K562 (cell line): ENCODE measurements at regions not wholly inside any gene's neighbourhood (a gene's known extent, or its start where the extent isn't known, plus 50 kb on each side); places are given as distances from the start of the nearest gene placed in this dataset.

ENCODE experiments used
- ATAC-seq: fragments of 200-7000 bp; cut with Tn5 transposase; 3 replicates; pipeline ENCODE4 v1.9.1; 2020; ENCODE audit warnings: moderate library complexity
- BruUV-seq: library from RNA; stranded (reverse); fragments of 400-500 nt; replicated peaks from 2 replicates; lab custom pipeline; 2021; lab: Mats Ljungman, UMichigan
- CTCF ChIA-PET: fragments of 300-600 bp; formaldehyde crosslinking; extraction: SDS; loops from one replicate; lab custom pipeline; 2021; ENCODE audit warnings: low intra/inter-chr PET ratio; lab: Yijun Ruan, JAX
- POLR2A ChIA-PET: fragments of 300-600, 350-650 bp; sonication (Branson Sonifier 250); formaldehyde crosslinking; extraction: SDS; loops from one replicate; lab custom pipeline; 2021; ENCODE audit warnings: antibody characterized with exemption, inconsistent platforms; lab: Yijun Ruan, JAX
- DNase-seq, 4 experiments: peaks; one replicate each; pipeline versions ENCODE4 v3.0.0 to v3.0.0-alpha.2; 2011 to 2018; ENCODE audit warnings: low spot score in 3 of 4, mixed read lengths in 3 of 4; ENCODE audit errors: extremely low read depth in 1 of 4
- FAIRE-seq: peaks from 2 replicates; lab custom pipeline; 2011; peaks lifted over from hg19 to GRCh38; lab: Jason Lieb, UNC
- H2AFZ ChIP-seq: 2 replicates; pipeline ENCODE4 v1.6.0; 2011; ENCODE audit warnings: low read depth, low read length, control low read depth, inconsistent platforms
- H3K27ac ChIP-seq: fragments of 200-600 bp; 3 replicates; pipeline ENCODE4 v1.8.0; 2011; ENCODE audit warnings: low read depth, mild to moderate bottlenecking, control low read depth, inconsistent platforms, low read length, moderate library complexity, mixed read lengths; ENCODE audit errors: extremely low read depth
- H3K27me3 ChIP-seq, 2 experiments: fragments of 300-600 bp in 1 of 2; 2 replicates in 1 of 2; 3 replicates in 1 of 2; pipeline versions ENCODE4 v1.6.0 to v1.8.0; 2011; ENCODE audit warnings: inconsistent platforms in 2 of 2, low read length in 2 of 2, mild to moderate bottlenecking in 1 of 2, mixed read lengths in 1 of 2, moderate library complexity in 1 of 2; ENCODE audit not compliant: control insufficient read depth in 2 of 2, insufficient read depth in 2 of 2
- H3K36me3 ChIP-seq: fragments of 300-600 bp; 3 replicates; pipeline ENCODE4 v1.8.0; 2011; ENCODE audit warnings: mild to moderate bottlenecking, low read length, inconsistent platforms; ENCODE audit not compliant: control insufficient read depth, insufficient read depth
- H3K4me1 ChIP-seq, 2 experiments: fragments of 200-600 bp in 1 of 2; replicated peaks in 1 of 2; 2 replicates in 1 of 2; 3 replicates in 1 of 2; pipeline versions ENCODE4 v1.5.1 to v1.8.0; 2011; ENCODE audit warnings: inconsistent platforms in 2 of 2, low read length in 2 of 2, mild to moderate bottlenecking in 1 of 2, mixed read lengths in 1 of 2, moderate library complexity in 1 of 2; ENCODE audit not compliant: control insufficient read depth in 2 of 2, insufficient read depth in 2 of 2
- H3K4me2 ChIP-seq: 2 replicates; pipeline ENCODE4 v1.6.1; 2011; ENCODE audit warnings: low read length, control low read depth, inconsistent platforms, mixed read lengths; ENCODE audit not compliant: insufficient read depth
- H3K4me3 ChIP-seq: fragments of 200-600 bp; sonication (generic), shearing (Covaris generic); 2 replicates; pipeline ENCODE4 v1.5.1; 2016; ENCODE audit warnings: control low read depth, inconsistent platforms
- H3K79me2 ChIP-seq: fragments of 200-600 bp; 3 replicates; pipeline ENCODE4 v1.8.0; 2011; ENCODE audit warnings: low read length, inconsistent platforms; ENCODE audit not compliant: control insufficient read depth, insufficient read depth
- H3K9ac ChIP-seq, 2 experiments: 2 replicates each; pipeline versions ENCODE4 v1.6.0 to v1.6.1; 2011; ENCODE audit warnings: low read depth in 2 of 2, low read length in 2 of 2, control low read depth in 1 of 2, inconsistent platforms in 1 of 2, mild to moderate bottlenecking in 1 of 2, mixed read lengths in 1 of 2; ENCODE audit not compliant: insufficient read depth in 1 of 2
- H3K9me1 ChIP-seq: one replicate; pipeline ENCODE4 v1.6.0; 2011; ENCODE audit warnings: inconsistent platforms, mild to moderate bottlenecking, low read length, moderate library complexity; ENCODE audit not compliant: control insufficient read depth, insufficient read depth
- H3K9me3 ChIP-seq: replicated peaks from 2 replicates; pipeline ENCODE4 v1.5.1; 2011; ENCODE audit warnings: low read depth, low read length, inconsistent platforms; ENCODE audit not compliant: control insufficient read depth, insufficient read depth
- H4K20me1 ChIP-seq: replicated peaks from 2 replicates; pipeline ENCODE4 v1.6.1; 2011; ENCODE audit warnings: low read length, inconsistent platforms, mixed read lengths; ENCODE audit not compliant: control insufficient read depth, insufficient read depth
- DPF2 ChIP-seq: fragments of 450-650 bp; IDR thresholded peaks from 2 replicates; pipeline ENCODE4 v1.6.1; 2016
- PHB2 ChIP-seq: fragments of 450-650 bp; IDR thresholded peaks from 2 replicates; pipeline ENCODE4 v1.6.1; 2017; ENCODE audit warnings: low read depth
- SETDB1 ChIP-seq: IDR thresholded peaks from one replicate; pipeline ENCODE4 v1.6.1; 2012; ENCODE audit warnings: low read length, control low read depth, inconsistent platforms
- SRSF1 ChIP-seq: fragments of 200-400 bp; formaldehyde crosslinking; IDR thresholded peaks from 2 replicates; pipeline ENCODE4 v1.6.1; 2017; ENCODE audit warnings: mild to moderate bottlenecking, low read depth, low read length, moderate library complexity
- TCF7L2 ChIP-seq: fragments of 150-350 bp; IDR thresholded peaks from 2 replicates; pipeline ENCODE4 v1.6.1; 2016; ENCODE audit warnings: low read depth, mild to moderate bottlenecking, low read length, moderate library complexity
- UBTF ChIP-seq, 2 experiments: IDR thresholded peaks; 2 replicates each; pipeline ENCODE4 v1.6.1; 2012; ENCODE audit warnings: improper control_type of control experiment in 2 of 2, low read depth in 2 of 2, low read length in 2 of 2, borderline replicate concordance in 1 of 2
- ZBTB34 ChIP-seq: fragments of 250-450 bp; sonication (Bioruptor Pico); IDR thresholded peaks from 2 replicates; pipeline ENCODE4 v1.8.0; 2021; ENCODE audit warnings: mild to moderate bottlenecking, moderate library complexity
- WGBS: fragments of 100-300 bp; shearing (Covaris generic); methylation state at CpG from one replicate; pipeline ENCODE4 v1.1.6; 2016; ENCODE audit warnings: low coverage, mixed read lengths; ENCODE audit not compliant: insufficient coverage; ENCODE audit errors: missing lambda C conversion rate; 5-methylcytosine and 5-hydroxymethylcytosine counted together
- in situ Hi-C: fragments of 300-500 bp; cut with MboI; formaldehyde crosslinking; loops from 4 replicates; pipeline ENCODE4 v1.15.0; 2018; ENCODE audit warnings: inconsistent platforms, mixed read lengths
- intact Hi-C: fragments of 100-400 bp; cut with micrococcal nuclease; formaldehyde crosslinking; loops from 2 replicates; pipeline ENCODE4 v1.14.2; 2022

- no peaks in the 10 kb centered on the region for H3K79me2 ChIP-seq
- ChIA-PET POLR2A (no interaction called here), CTCF (interaction anchor here (0.6 kb wide), 1 partner anchor 158 kb away, joined by 3 read pairs; no protein-coding TSS in a partner anchor)
- H3K4me3 ChIP-seq: no peak overlapping the region
- H3K9ac ChIP-seq: no peak overlapping the region
- H3K4me2 ChIP-seq: no peak overlapping the region
- no peak overlapping the region for H2AFZ ChIP-seq
- H3K36me3 ChIP-seq: no peaks in the 10 kb centered on the region
- H3K9me1 ChIP-seq: no peaks in the 10 kb centered on the region
- no peaks in the 10 kb centered on the region for H3K4me1 ChIP-seq
- no peak for TF ChIP-seq TCF7L2
- TF ChIP-seq PHB2: no peak
- no peak for TF ChIP-seq SRSF1
- TF ChIP-seq UBTF (IDR thresholded peaks at IDR 0.05; ENCODE audit: borderline replicate concordance in 1 of 2, low read depth in 2 of 2, low read length in 2 of 2): no peak
- TF ChIP-seq ZBTB34 (CRISPR knock-in tag): no peak
- TF ChIP-seq DPF2: no peak
- no peak for TF ChIP-seq SETDB1
- ATAC-seq: no peak
- no peak overlapping the region for H3K27ac ChIP-seq
- no peaks in the 10 kb centered on the region for H3K27me3 ChIP-seq
- intact Hi-C loops: no loop called here
- no peak for DNase-seq
- WGBS: 0% methylated on average over 2 of the region's 2 CpGs
- no TSS peak for BruUV-seq
- H3K9me3 ChIP-seq: 0 out of 2 replicates have a peak, but pooled peaks cover 2% of the 10 kb centered on the region
- no peak for FAIRE-seq
- H4K20me1 ChIP-seq: no peaks in the 10 kb centered on the region
- in situ Hi-C loops: no loop called here
These were observed 127.9 kb downstream of the HDGFL1 start for GRCh38 chr6:22697306-22697705.
